Body of pancreas (tissue), 4 donors: ENCODE measurements at regions not wholly inside any gene's neighbourhood (a gene's known extent, or its start where the extent isn't known, plus 50 kb on each side); places are given as distances from the start of the nearest gene placed in this dataset.

Experiments
- ATAC-seq: fragments of 150-250 bp; one replicate; pipeline ENCODE4 v1.9.1; 2016
- DNase-seq, 4 donors: peaks; one replicate each; pipeline ENCODE4 v3.0.0-alpha.2; 2019
- H3K27ac ChIP-seq, 4 donors: fragments of 200-600 bp; sonication (generic); 1 replicate in 3 of 4; 2 replicates in 1 of 4; pipeline versions ENCODE4 v1.5.1 to v1.6.1; 2016 to 2019; ENCODE audit warnings: mild to moderate bottlenecking in 1 of 4, mixed read lengths in 1 of 4, moderate library complexity in 1 of 4
- H3K27me3 ChIP-seq, 2 donors: fragments of 200-600 bp; sonication (generic); one replicate each; pipeline ENCODE4 v1.6.0; 2016; ENCODE audit warnings: mild to moderate bottlenecking in 1 of 2
- H3K36me3 ChIP-seq, 2 donors: fragments of 200-600 bp; sonication (generic); replicated peaks in 1 of 2; 2 replicates each; pipeline ENCODE4 v1.5.1; 2016; ENCODE audit warnings: low read depth in 2 of 2; ENCODE audit not compliant: insufficient read depth in 1 of 2
- H3K4me1 ChIP-seq: fragments of 200-600 bp; sonication (generic); one replicate; pipeline ENCODE4 v1.6.0; 2016
- H3K4me3 ChIP-seq, 2 donors: fragments of 200-600 bp; sonication (generic); 1 replicate in 1 of 2; 2 replicates in 1 of 2; pipeline ENCODE4 v1.5.1; 2016 to 2019
- H3K9me3 ChIP-seq, 3 donors: fragments of 200-600 bp; sonication (generic); 1 replicate in 2 of 3; 2 replicates in 1 of 3; pipeline ENCODE4 v1.5.1; 2016
- CTCF ChIP-seq, 7 experiments: fragments of 450-650 bp in 4 of 7; fragments of 200-600 bp in 3 of 7; sonication (generic) in 3 of 7; IDR thresholded peaks; one replicate each; pipeline ENCODE4 v1.5.1; 2016 to 2019; ENCODE audit warnings: antibody characterized with exemption in 7 of 7
- POLR2A ChIP-seq, 3 donors: fragments of 450-650 bp; IDR thresholded peaks; one replicate each; pipeline ENCODE4 v1.6.1; 2016; ENCODE audit warnings: antibody characterized with exemption in 3 of 3, mild to moderate bottlenecking in 2 of 3
- WGBS, 2 donors: methylation state at CpG; one replicate each; pipeline ENCODE4 v1.1.5; 2017; 5-methylcytosine and 5-hydroxymethylcytosine counted together
- intact Hi-C: fragments of 100-400 bp; cut with DNase I; formaldehyde crosslinking; loops from one replicate; pipeline ENCODE4 v1.15.1; 2023

- H3K9me3 ChIP-seq, result no peaks in the 10 kb centered on the region
- H3K4me3 ChIP-seq, result no peak overlapping the region
- intact Hi-C loops, result no loop called here
- no peaks in the 10 kb centered on the region for H3K27me3 ChIP-seq
- no peak for ATAC-seq
- H3K36me3 ChIP-seq, result no peaks in the 10 kb centered on the region
- no peaks in the 10 kb centered on the region for H3K4me1 ChIP-seq
- no peak for DNase-seq
- no peak for TF ChIP-seq POLR2A (IDR thresholded peaks at IDR 0.05)
- H3K27ac ChIP-seq, result no peak overlapping the region
- WGBS, 2 donors, result 98 to 99% methylated on average over 4 of the region's 4 CpGs
These were observed 299.8 kb downstream of the KBTBD8 start for GRCh38 chr3:67297715-67298475.

DNA sequence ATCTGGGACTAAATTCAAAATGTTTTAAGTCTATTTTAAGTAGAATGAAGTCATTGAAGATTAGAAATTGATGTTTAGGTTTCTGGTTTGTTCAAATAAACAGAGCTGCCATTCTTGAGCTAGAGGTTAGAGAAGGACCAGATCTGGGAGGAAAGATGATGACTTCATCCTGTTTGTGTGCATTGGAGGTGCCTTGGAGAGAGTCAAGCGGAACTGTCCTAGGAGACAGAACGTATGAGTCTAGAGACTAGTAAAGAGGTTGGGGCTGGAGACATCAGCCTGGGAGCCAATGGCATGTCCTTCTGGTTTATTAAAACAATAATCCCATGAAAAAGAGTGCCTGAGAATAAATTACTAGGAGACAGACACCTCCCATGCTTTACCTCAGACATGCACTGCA, 303.4 kb downstream of the KBTBD8 start:
- ATAC-seq, result no peak
- intact Hi-C loops, result no loop called here
- TF ChIP-seq POLR2A (IDR thresholded peaks at IDR 0.05), result no peak
- no peak for TF ChIP-seq CTCF (IDR thresholded peaks at IDR 0.05)
- WGBS, 2 donors, result 68 to 83% methylated on average over 2 of the region's 2 CpGs
- no peaks in the 10 kb centered on the region for H3K27me3 ChIP-seq
- no peaks in the 10 kb centered on the region for H3K36me3 ChIP-seq
- H3K27ac ChIP-seq, result no peak overlapping the region
- no peaks in the 10 kb centered on the region for H3K9me3 ChIP-seq
- H3K4me1 ChIP-seq, result no peaks in the 10 kb centered on the region
- H3K4me3 ChIP-seq, result no peak overlapping the region
- DNase-seq, result no peak

- DNase-seq (no peak), ATAC-seq (no peak)
- H3K4me3 ChIP-seq, result no peak overlapping the region
- no peaks in the 10 kb centered on the region for H3K4me1 ChIP-seq
- H3K9me3 ChIP-seq, result no peaks in the 10 kb centered on the region
- 52 to 53% methylated on average over 4 of the region's 4 CpGs for WGBS, 2 donors
- no peaks in the 10 kb centered on the region for H3K36me3 ChIP-seq
- intact Hi-C loops, result no loop called here
- TF ChIP-seq CTCF (IDR thresholded peaks at IDR 0.05), result no peak
- no peak for TF ChIP-seq POLR2A (IDR thresholded peaks at IDR 0.05)
- H3K27me3 ChIP-seq, result no peaks in the 10 kb centered on the region
- H3K27ac ChIP-seq, result no peak overlapping the region
These were observed 304.4 kb downstream of the KBTBD8 start for GRCh38 chr3:67302489-67302888.

DNA sequence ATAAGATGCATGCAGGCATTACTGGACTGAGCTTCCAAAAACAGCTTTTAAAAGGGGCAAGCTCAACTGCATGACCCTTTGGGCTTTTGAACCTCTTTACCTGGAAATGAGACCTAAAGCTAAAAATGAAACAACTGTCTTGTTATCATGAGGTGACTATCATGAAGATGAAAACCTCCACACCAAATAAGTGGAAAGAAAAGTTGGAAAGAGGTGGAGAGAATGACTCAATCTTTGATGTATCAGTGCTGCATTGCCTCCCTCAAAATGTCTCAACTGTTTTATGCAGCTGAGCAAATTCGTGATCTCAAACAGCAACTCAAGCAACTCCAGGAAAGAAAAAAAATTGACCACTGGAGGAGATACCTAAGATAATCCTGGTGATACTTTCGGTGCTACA, 307.1 kb downstream of the KBTBD8 start:
- Histone ChIP-seq H3K9me3 (no peaks in the 10 kb centered on the region), H3K27ac (no peak overlapping the region), H3K36me3 (no peaks in the 10 kb centered on the region), H3K4me3 (no peak overlapping the region), H3K27me3 (no peaks in the 10 kb centered on the region), H3K4me1 (no peaks in the 10 kb centered on the region)
- 74 to 77% methylated on average over 2 of the region's 2 CpGs for WGBS, 2 donors
- ATAC-seq (no peak), DNase-seq (no peak)
- TF ChIP-seq CTCF (IDR thresholded peaks at IDR 0.05) (no peak), POLR2A (IDR thresholded peaks at IDR 0.05) (no peak)
- intact Hi-C loops, result no loop called here

DNA sequence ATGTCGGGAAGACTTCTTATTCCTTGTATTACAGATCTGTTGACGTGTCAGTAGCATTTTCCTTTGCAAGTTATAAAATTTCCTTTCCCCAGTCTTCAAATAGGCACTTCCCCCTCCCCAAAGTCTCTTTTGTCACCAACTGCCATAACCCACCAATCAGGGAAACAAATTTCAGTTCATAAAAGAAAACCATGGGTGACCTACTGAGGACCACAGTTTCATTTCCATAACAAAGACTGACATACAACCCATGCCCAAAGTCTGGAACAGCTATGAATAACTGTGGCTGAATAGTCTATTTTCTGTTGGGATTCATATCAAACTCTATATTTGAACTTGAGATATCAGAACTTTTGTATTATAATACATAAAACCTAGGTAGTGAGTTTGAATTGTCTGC, 307.8 kb downstream of the KBTBD8 start:
- H3K4me3 ChIP-seq, result no peak overlapping the region
- H3K27ac ChIP-seq, result no peak overlapping the region
- TF ChIP-seq POLR2A (IDR thresholded peaks at IDR 0.05) (no peak), CTCF (IDR thresholded peaks at IDR 0.05) (no peak)
- H3K27me3 ChIP-seq, result no peaks in the 10 kb centered on the region
- no peaks in the 10 kb centered on the region for H3K9me3 ChIP-seq
- 73 to 83% methylated on average over 2 of the region's 2 CpGs for WGBS, 2 donors
- H3K36me3 ChIP-seq, result no peaks in the 10 kb centered on the region
- intact Hi-C loops, result no loop called here
- DNase-seq (no peak), ATAC-seq (no peak)
- no peaks in the 10 kb centered on the region for H3K4me1 ChIP-seq
